A549 (cell line): ENCODE measurements at regions not wholly inside any gene's neighbourhood (a gene's known extent, or its start where the extent isn't known, plus 50 kb on each side); places are given as distances from the start of the nearest gene placed in this dataset.

Experiments used
- ATAC-seq, 2 experiments: fragments of 200-7000 bp in 1 of 2; fragments of >200 bp in 1 of 2; cut with Nextera tagmentation in 1 of 2; cut with Tn5 transposase in 1 of 2; 3 replicates each; pipeline versions ENCODE4 v1.8.0 to v1.9.1; 2018 to 2020; ENCODE audit warnings: mild to moderate bottlenecking in 1 of 2, moderate library complexity in 1 of 2
- CTCF ChIA-PET: fragments of 300-600 bp; sonication (Branson Sonifier 250); formaldehyde crosslinking; extraction: SDS; loops from one replicate; lab custom pipeline; 2021; ENCODE audit warnings: antibody characterized with exemption, inconsistent platforms; lab: Yijun Ruan, JAX
- POLR2A ChIA-PET: fragments of 350-600 bp; formaldehyde crosslinking; extraction: SDS; loops from one replicate; lab custom pipeline; 2021; ENCODE audit warnings: antibody characterized with exemption, inconsistent platforms; lab: Yijun Ruan, JAX
- DNase-seq, 2 experiments: peaks; one replicate each; pipeline versions ENCODE4 v3.0.0 to v3.0.0-alpha.2; 2011 to 2016; ENCODE audit warnings: low read depth in 1 of 2, low spot score in 1 of 2
- FAIRE-seq: peaks from 2 replicates; lab custom pipeline; 2011; peaks lifted over from hg19 to GRCh38; lab: Jason Lieb, UNC
- H3K27ac ChIP-seq, 2 experiments: fragments of >200 bp; sonication (Bioruptor Twin); formaldehyde crosslinking; 3 replicates each; pipeline ENCODE4 v1.5.1; 2016 to 2017
- H3K4me1 ChIP-seq: fragments of >200 bp; sonication (Bioruptor Twin); formaldehyde crosslinking; 3 replicates; pipeline ENCODE4 v1.6.1; 2016
- H3K4me2 ChIP-seq: fragments of >200 bp; sonication (Bioruptor Twin); formaldehyde crosslinking; 3 replicates; pipeline ENCODE4 v1.6.1; 2016
- H3K4me3 ChIP-seq: fragments of >200 bp; sonication (Bioruptor Twin); formaldehyde crosslinking; 3 replicates; pipeline ENCODE4 v1.5.1; 2016
- H3K9me3 ChIP-seq: fragments of >200 bp; sonication (Bioruptor Twin); formaldehyde crosslinking; 3 replicates; pipeline ENCODE4 v1.6.1; 2016
- BHLHE40 ChIP-seq: IDR thresholded peaks from 2 replicates; pipeline ENCODE4 v1.6.1; 2012; ENCODE audit warnings: low read depth, low read length, inconsistent platforms
- HDAC2 ChIP-seq: fragments of 200-600 bp; sonication (generic); IDR thresholded peaks from 2 replicates; pipeline ENCODE4 v1.6.1; 2016
- HEYL ChIP-seq: fragments of 250-450 bp; sonication (Bioruptor Pico); IDR thresholded peaks from 2 replicates; pipeline ENCODE4 v1.8.0; 2021; ENCODE audit warnings: mild to moderate bottlenecking, moderate library complexity
- HOXB13 ChIP-seq: fragments of 250-450 bp; sonication (Bioruptor Pico); IDR thresholded peaks from 2 replicates; pipeline ENCODE4 v1.5.0; 2020; ENCODE audit warnings: low read depth, mild to moderate bottlenecking, moderate library complexity
- JUN ChIP-seq, 2 experiments: fragments of >200 bp; sonication (Bioruptor Twin); formaldehyde crosslinking; IDR thresholded peaks; 2 replicates in 1 of 2; 3 replicates in 1 of 2; pipeline ENCODE4 v1.6.1; 2016 to 2017
- JUNB ChIP-seq: fragments of >200 bp; sonication (Bioruptor Twin); formaldehyde crosslinking; IDR thresholded peaks from 2 replicates; pipeline ENCODE4 v1.6.1; 2016
- KDM5A ChIP-seq: fragments of 200-600 bp; sonication (generic); IDR thresholded peaks from 2 replicates; pipeline ENCODE4 v1.6.1; 2016; ENCODE audit warnings: antibody characterized with exemption, mild to moderate bottlenecking
- MAFK ChIP-seq: fragments of 450-650 bp; IDR thresholded peaks from 2 replicates; pipeline ENCODE4 v1.6.1; 2014; ENCODE audit not compliant: partially characterized antibody
- NR3C1 ChIP-seq: fragments of >200 bp; sonication (Bioruptor Twin); formaldehyde crosslinking; IDR thresholded peaks from 3 replicates; pipeline ENCODE4 v1.6.1; 2017
- PHF8 ChIP-seq: fragments of 200-600 bp; sonication (generic); IDR thresholded peaks from 2 replicates; pipeline ENCODE4 v1.6.1; 2016; ENCODE audit warnings: low read depth, mild to moderate bottlenecking, antibody characterized with exemption, moderate library complexity, borderline replicate concordance
- POLR2A ChIP-seq: IDR thresholded peaks from 2 replicates; pipeline ENCODE4 v1.6.1; 2012; ENCODE audit warnings: mild to moderate bottlenecking, low read length
- POLR2AphosphoS2 ChIP-seq: conservative IDR thresholded peaks from 2 replicates; pipeline ENCODE4 v1.6.1; 2012; ENCODE audit warnings: low read length, improper control_type of control experiment, inconsistent platforms
- TP53 ChIP-seq: fragments of 250-450 bp; sonication (Bioruptor Pico); IDR thresholded peaks from 2 replicates; pipeline ENCODE4 v1.5.0; 2021; ENCODE audit warnings: mild to moderate bottlenecking, moderate library complexity
- WGBS: methylation state at CpG from one replicate; pipeline ENCODE4 v1.1.6; 2017; ENCODE audit errors: missing lambda C conversion rate; 5-methylcytosine and 5-hydroxymethylcytosine counted together
- TF ChIP-seq, protein P1 (sequence below): IDR thresholded peaks from 2 replicates; pipeline ENCODE4 v1.6.1; 2012; ENCODE audit warnings: low read depth, borderline replicate concordance
- TF ChIP-seq, protein P2 (sequence below): fragments of >200 bp; sonication (Bioruptor Twin); formaldehyde crosslinking; IDR thresholded peaks from 3 replicates; pipeline ENCODE4 v1.5.1; 2016
- TF ChIP-seq, protein P3 (sequence below): IDR thresholded peaks from 2 replicates; pipeline ENCODE4 v1.6.1; 2012
- TF ChIP-seq, protein P4 (sequence below): fragments of >200 bp; sonication (Bioruptor Twin); formaldehyde crosslinking; IDR thresholded peaks from 3 replicates; pipeline ENCODE4 v1.6.1; 2016
- TF ChIP-seq, protein P5 (sequence below): fragments of 250-450 bp; sonication (Bioruptor Pico); IDR thresholded peaks from 2 replicates; pipeline ENCODE4 v1.5.0; 2020; ENCODE audit warnings: low read depth, mild to moderate bottlenecking, moderate library complexity

DNA sequence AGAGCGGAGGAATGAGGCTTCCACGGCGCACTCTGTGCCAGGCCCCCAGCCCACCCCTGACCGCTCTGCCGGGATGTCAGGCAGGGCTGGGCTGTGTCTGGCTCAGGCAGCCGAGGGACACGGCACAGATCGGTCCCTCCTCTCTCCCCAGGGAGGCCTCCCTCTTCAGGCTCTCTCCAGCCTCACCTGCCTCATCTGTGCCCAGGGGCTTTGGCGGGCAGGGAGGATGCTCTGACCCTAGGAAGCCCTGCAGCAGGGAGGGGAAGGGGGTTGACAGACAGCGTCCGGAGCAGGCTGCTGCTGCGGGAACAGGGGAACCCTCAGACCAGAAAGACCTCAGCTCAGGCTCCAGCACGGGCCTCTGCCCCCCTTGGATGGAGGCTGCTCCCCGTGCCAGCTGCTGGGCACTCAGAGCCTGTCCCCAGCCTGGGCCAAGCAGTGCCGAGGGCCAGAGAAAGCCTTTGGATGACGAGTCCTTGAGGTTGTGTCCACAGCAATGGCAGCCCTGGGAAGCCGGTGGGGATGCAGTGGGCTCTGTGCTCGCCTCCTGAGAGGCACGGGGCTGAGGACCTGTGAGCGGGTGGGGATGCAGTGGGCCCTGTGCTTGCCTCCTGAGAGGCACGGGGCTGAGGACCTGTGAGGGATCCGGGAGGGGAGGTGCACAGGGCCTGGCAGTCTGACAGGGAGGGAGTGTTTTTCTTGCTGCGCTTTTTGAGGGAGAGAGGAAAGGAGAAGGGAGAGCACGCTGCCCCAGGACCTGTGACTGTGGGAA is 66.9 kb downstream of the FOXL3 start:
- Histone ChIP-seq H3K4me1 (no peaks in the 10 kb centered on the region), H3K4me3 (no peak overlapping the region)
- DNase-seq = no peak
- no peak for FAIRE-seq
- TF ChIP-seq NR3C1 (no peak), HDAC2 (no peak), POLR2A (no peak), HOXB13 (CRISPR knock-in tag) (no peak), MAFK (no peak), HEYL (CRISPR knock-in tag) (no peak), BHLHE40 (no peak), POLR2AphosphoS2 (no peak), KDM5A (no peak), JUNB (no peak), TP53 (CRISPR knock-in tag) (no peak), PHF8 (no peak), JUN (IDR thresholded peaks at IDR 0.05) (no peak)
- TF ChIP-seq, protein P1, sequence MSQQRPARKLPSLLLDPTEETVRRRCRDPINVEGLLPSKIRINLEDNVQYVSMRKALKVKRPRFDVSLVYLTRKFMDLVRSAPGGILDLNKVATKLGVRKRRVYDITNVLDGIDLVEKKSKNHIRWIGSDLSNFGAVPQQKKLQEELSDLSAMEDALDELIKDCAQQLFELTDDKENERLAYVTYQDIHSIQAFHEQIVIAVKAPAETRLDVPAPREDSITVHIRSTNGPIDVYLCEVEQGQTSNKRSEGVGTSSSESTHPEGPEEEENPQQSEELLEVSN = no peak
- TF ChIP-seq, protein P2, sequence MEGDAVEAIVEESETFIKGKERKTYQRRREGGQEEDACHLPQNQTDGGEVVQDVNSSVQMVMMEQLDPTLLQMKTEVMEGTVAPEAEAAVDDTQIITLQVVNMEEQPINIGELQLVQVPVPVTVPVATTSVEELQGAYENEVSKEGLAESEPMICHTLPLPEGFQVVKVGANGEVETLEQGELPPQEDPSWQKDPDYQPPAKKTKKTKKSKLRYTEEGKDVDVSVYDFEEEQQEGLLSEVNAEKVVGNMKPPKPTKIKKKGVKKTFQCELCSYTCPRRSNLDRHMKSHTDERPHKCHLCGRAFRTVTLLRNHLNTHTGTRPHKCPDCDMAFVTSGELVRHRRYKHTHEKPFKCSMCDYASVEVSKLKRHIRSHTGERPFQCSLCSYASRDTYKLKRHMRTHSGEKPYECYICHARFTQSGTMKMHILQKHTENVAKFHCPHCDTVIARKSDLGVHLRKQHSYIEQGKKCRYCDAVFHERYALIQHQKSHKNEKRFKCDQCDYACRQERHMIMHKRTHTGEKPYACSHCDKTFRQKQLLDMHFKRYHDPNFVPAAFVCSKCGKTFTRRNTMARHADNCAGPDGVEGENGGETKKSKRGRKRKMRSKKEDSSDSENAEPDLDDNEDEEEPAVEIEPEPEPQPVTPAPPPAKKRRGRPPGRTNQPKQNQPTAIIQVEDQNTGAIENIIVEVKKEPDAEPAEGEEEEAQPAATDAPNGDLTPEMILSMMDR = no peak
- TF ChIP-seq, protein P3, sequence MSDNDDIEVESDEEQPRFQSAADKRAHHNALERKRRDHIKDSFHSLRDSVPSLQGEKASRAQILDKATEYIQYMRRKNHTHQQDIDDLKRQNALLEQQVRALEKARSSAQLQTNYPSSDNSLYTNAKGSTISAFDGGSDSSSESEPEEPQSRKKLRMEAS = no peak
- TF ChIP-seq, protein P4, sequence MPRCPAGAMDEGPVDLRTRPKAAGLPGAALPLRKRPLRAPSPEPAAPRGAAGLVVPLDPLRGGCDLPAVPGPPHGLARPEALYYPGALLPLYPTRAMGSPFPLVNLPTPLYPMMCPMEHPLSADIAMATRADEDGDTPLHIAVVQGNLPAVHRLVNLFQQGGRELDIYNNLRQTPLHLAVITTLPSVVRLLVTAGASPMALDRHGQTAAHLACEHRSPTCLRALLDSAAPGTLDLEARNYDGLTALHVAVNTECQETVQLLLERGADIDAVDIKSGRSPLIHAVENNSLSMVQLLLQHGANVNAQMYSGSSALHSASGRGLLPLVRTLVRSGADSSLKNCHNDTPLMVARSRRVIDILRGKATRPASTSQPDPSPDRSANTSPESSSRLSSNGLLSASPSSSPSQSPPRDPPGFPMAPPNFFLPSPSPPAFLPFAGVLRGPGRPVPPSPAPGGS = no peak
- TF ChIP-seq, protein P5, sequence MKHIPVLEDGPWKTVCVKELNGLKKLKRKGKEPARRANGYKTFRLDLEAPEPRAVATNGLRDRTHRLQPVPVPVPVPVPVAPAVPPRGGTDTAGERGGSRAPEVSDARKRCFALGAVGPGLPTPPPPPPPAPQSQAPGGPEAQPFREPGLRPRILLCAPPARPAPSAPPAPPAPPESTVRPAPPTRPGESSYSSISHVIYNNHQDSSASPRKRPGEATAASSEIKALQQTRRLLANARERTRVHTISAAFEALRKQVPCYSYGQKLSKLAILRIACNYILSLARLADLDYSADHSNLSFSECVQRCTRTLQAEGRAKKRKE (CRISPR knock-in tag) = no peak
- TF ChIP-seq, all 56 proteins: peak for 0
- ChIA-PET POLR2A (no interaction called here), CTCF (interaction anchor here (1.5 kb wide), 1 partner anchor 24 kb away, joined by 3 read pairs; no protein-coding TSS in a partner anchor)
- ATAC-seq = peak; percentile 60 to 76; a peak in 5 of 6 replicates
- no peak overlapping the region for H3K4me2 ChIP-seq
- H3K27ac ChIP-seq = no peak overlapping the region
- no peaks in the 10 kb centered on the region; the same call in 2 of the 3 replicates for H3K9me3 ChIP-seq
- 52% methylated on average over 11 of the region's 24 CpGs for WGBS

DNA sequence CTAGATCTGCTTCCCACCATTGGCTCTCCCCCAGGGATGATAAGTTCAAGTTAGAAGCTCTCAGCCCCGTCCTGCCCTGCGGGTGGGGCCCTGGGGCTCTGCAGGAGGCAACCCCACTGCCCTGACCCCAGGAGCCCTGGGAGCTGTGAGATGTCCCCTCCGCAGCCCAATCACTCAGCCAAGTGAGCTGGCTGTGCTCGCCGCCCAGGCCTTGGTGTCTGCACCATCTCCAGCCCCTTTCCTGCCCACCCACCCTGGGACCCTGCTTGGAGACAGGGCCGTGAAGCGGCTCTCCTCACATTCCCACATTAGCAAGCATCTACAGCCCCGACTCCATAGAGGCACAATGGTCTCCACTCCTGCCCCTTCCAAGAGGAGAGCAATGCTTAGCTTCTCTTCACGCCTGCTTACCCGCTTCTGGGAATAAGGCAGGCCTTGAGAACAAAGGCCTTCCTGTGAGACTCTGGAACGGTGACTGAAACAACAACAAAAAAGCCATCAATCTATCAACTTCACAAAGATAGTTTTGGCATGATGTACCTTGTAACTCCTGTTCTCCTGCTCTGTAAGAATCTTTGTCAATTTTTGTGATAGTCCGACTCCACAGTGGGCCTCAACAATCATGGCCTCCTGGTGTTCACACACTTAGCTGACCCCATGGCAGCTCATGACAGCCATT is 67.7 kb downstream of the FOXL3 start:
- Histone ChIP-seq H3K4me2 (no peak overlapping the region), H3K4me3 (no peak overlapping the region), H3K4me1 (no peaks in the 10 kb centered on the region), H3K27ac (no peak overlapping the region), H3K9me3 (no peaks in the 10 kb centered on the region; the same call in 2 of the 3 replicates)
- no peak for DNase-seq
- FAIRE-seq = no peak
- ATAC-seq = no peak
- POLR2A ChIA-PET = no interaction called here
- 47% methylated on average over 12 of the region's 12 CpGs for WGBS
- TF ChIP-seq POLR2AphosphoS2 = no peak
- CTCF ChIA-PET = interaction anchor here (1.1 to 1.5 kb wide), 2 partner anchors 25 to 26 kb away, joined by 3 to 5 read pairs; no protein-coding TSS in a partner anchor
